OCI-LY3 (cell line): ENCODE measurements at regions not wholly inside any gene's neighbourhood (a gene's known extent, or its start where the extent isn't known, plus 50 kb on each side); places are given as distances from the start of the nearest gene placed in this dataset.

Experiments used
- H2AFZ ChIP-seq: fragments of 200-600, 300-600 bp; shearing (Covaris generic); 2 replicates; pipeline ENCODE4 v1.6.0; 2014; ENCODE audit warnings: antibody characterized with exemption, low read depth, low read length
- H3K27ac ChIP-seq: fragments of 200-600, 300-600 bp; sonication (generic); 2 replicates; pipeline ENCODE4 v1.5.1; 2014; ENCODE audit warnings: mild to moderate bottlenecking, low read length, moderate library complexity, mixed read lengths
- H3K27me3 ChIP-seq: fragments of 200-600, 300-600 bp; sonication (generic); 2 replicates; pipeline ENCODE4 v1.6.1; 2014; ENCODE audit warnings: low read depth, low read length, mixed read lengths
- H3K36me3 ChIP-seq: fragments of 200-600, 300-600 bp; sonication (generic); replicated peaks from 2 replicates; pipeline ENCODE3; 2014; ENCODE audit warnings: low read depth, low read length, mixed read lengths
- H3K4me1 ChIP-seq: fragments of 300-600, 200-600 bp; sonication (generic); 2 replicates; pipeline ENCODE4 v1.6.1; 2014; ENCODE audit warnings: low read length, mixed read lengths
- H3K4me2 ChIP-seq: fragments of 200-600, 300-600 bp; sonication (generic); 2 replicates; pipeline ENCODE4 v1.6.1; 2014; ENCODE audit warnings: low read length, mixed read lengths
- H3K4me3 ChIP-seq: fragments of 300-600, 200-600 bp; sonication (generic); 2 replicates; pipeline ENCODE4 v1.5.1; 2014; ENCODE audit warnings: antibody characterized with exemption, mild to moderate bottlenecking, low read length, moderate library complexity
- H3K79me2 ChIP-seq: fragments of 300-600, 200-600 bp; shearing (Covaris generic); 2 replicates; pipeline ENCODE4 v1.6.1; 2014; ENCODE audit warnings: mild to moderate bottlenecking, low read length, mixed read lengths
- H3K9ac ChIP-seq: fragments of 300-600, 200-600 bp; shearing (Covaris generic); 2 replicates; pipeline ENCODE4 v1.6.0; 2014; ENCODE audit warnings: mild to moderate bottlenecking, low read length, moderate library complexity
- H3K9me3 ChIP-seq: fragments of 200-600, 300-600 bp; shearing (Covaris generic); 2 replicates; pipeline ENCODE4 v1.6.1; 2014; ENCODE audit warnings: low read length, mixed read lengths; ENCODE audit not compliant: insufficient read depth
- H4K20me1 ChIP-seq: fragments of 200-600, 300-600 bp; sonication (generic); 2 replicates; pipeline ENCODE4 v1.6.1; 2016; ENCODE audit warnings: low read length, mixed read lengths; ENCODE audit not compliant: insufficient read depth
- CTCF ChIP-seq: fragments of 200-600, 300-600 bp; sonication (generic); IDR thresholded peaks from 2 replicates; pipeline ENCODE4 v1.5.1; 2014; ENCODE audit warnings: antibody characterized with exemption, low read length, low read depth
- EZH2phosphoT487 ChIP-seq: fragments of 200-600 bp; shearing (Covaris generic); IDR thresholded peaks from 2 replicates; pipeline ENCODE4 v1.6.1; 2018; ENCODE audit warnings: antibody characterized with exemption, mixed run types, low read depth

DNA sequence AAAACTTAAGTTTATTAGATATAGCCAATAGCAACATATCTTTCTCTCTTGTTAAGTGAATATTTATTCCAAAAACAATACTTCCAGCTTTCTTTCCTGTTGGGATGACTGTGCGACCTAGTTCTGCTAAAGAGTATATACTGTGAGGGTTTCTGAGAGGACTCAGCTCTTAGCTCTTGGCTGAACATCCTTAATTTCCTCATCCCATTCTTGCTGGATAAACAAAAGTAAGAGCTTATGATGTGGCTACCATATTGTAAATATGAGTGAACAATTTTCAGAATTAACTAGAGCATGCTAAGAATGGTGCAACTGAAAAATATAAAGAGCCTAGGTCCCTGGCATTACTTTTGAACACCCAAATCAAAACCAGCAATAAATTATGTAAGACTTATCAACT is 279.5 kb upstream of the GNAI1 start:
- Histone ChIP-seq H3K4me2 (no peak overlapping the region), H3K27me3 (no peaks in the 10 kb centered on the region), H3K9ac (no peak overlapping the region), H3K9me3 (no peaks in the 10 kb centered on the region), H4K20me1 (no peaks in the 10 kb centered on the region), H3K4me3 (no peak overlapping the region), H3K4me1 (no peaks in the 10 kb centered on the region), H2AFZ (no peak overlapping the region), H3K27ac (no peak overlapping the region), H3K79me2 (no peaks in the 10 kb centered on the region), H3K36me3 (no peaks in the 10 kb centered on the region)
- TF ChIP-seq CTCF (no peak), EZH2phosphoT487 (no peak)

- H3K4me1 ChIP-seq: no peaks in the 10 kb centered on the region
- no peaks in the 10 kb centered on the region for H3K9me3 ChIP-seq
- no peaks in the 10 kb centered on the region for H3K36me3 ChIP-seq
- no peak overlapping the region for H3K27ac ChIP-seq
- H4K20me1 ChIP-seq: no peaks in the 10 kb centered on the region
- TF ChIP-seq CTCF (no peak), EZH2phosphoT487 (no peak)
- H3K4me2 ChIP-seq: no peak overlapping the region
- H3K27me3 ChIP-seq: no peaks in the 10 kb centered on the region
- H2AFZ ChIP-seq: no peak overlapping the region
- H3K9ac ChIP-seq: no peak overlapping the region
- H3K79me2 ChIP-seq: no peaks in the 10 kb centered on the region
- H3K4me3 ChIP-seq: no peak overlapping the region
Measured at GRCh38 chr7:79854621-79855020, 280.0 kb upstream of the GNAI1 start.

DNA sequence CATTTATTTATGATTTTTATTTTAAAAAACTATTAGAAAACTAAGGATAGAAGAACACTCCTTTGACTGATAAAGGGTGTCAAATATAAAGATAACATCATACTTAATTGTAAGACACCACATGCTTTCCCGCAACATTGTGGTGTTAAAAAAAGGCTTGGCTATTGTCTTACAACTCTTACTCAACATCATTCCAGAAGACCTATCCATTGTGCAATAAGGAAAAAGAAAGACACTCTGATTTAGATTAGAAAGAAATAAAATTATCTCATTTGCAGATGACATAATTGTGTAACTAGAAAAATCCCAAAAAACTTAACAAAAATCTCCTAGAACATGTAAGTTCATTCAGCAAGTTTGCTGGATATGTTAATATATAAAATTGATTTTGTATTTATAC is 296.7 kb upstream of the GNAI1 start:
- no peak overlapping the region for H2AFZ ChIP-seq
- no peaks in the 10 kb centered on the region for H3K36me3 ChIP-seq
- no peak overlapping the region for H3K4me3 ChIP-seq
- no peaks in the 10 kb centered on the region for H4K20me1 ChIP-seq
- H3K9me3 ChIP-seq: no peaks in the 10 kb centered on the region
- H3K4me2 ChIP-seq: no peak overlapping the region
- H3K27ac ChIP-seq: no peak overlapping the region
- no peaks in the 10 kb centered on the region for H3K79me2 ChIP-seq
- no peaks in the 10 kb centered on the region for H3K27me3 ChIP-seq
- TF ChIP-seq EZH2phosphoT487 (no peak), CTCF (no peak)
- H3K4me1 ChIP-seq: peaks cover 3% of the 10 kb centered on the region; the same call in 1 of the 2 replicates
- no peak overlapping the region for H3K9ac ChIP-seq

GRCh38 chr7:79833616-79834015 is 301.0 kb upstream of the GNAI1 start:
- H3K4me1 ChIP-seq: peaks cover 3% of the 10 kb centered on the region; the same call in 1 of the 2 replicates
- H4K20me1 ChIP-seq: no peaks in the 10 kb centered on the region
- H3K36me3 ChIP-seq: no peaks in the 10 kb centered on the region
- H2AFZ ChIP-seq: no peak overlapping the region
- TF ChIP-seq EZH2phosphoT487 (no peak), CTCF (no peak)
- no peak overlapping the region for H3K9ac ChIP-seq
- no peaks in the 10 kb centered on the region for H3K27me3 ChIP-seq
- no peak overlapping the region for H3K4me3 ChIP-seq
- no peaks in the 10 kb centered on the region for H3K9me3 ChIP-seq
- no peak overlapping the region for H3K4me2 ChIP-seq
- no peaks in the 10 kb centered on the region for H3K79me2 ChIP-seq
- no peak overlapping the region for H3K27ac ChIP-seq
